HCT116 (cell line): ENCODE measurements at regions not wholly inside any gene's neighbourhood (a gene's known extent, or its start where the extent isn't known, plus 50 kb on each side); places are given as distances from the start of the nearest gene placed in this dataset.

ENCODE experiments used
- ATAC-seq: fragments of 200-7000 bp; cut with Tn5 transposase; 2 replicates; pipeline ENCODE4 v1.9.1; 2020; ENCODE audit warnings: mild to moderate bottlenecking, moderate library complexity
- BruUV-seq: library from RNA; stranded (reverse); fragments of 400-500 nt; replicated peaks from 2 replicates; lab custom pipeline; 2021; lab: Mats Ljungman, UMichigan
- CTCF ChIA-PET: fragments of 300-600 bp; sonication (Branson Sonifier 250); formaldehyde crosslinking; loops from one replicate; lab custom pipeline; 2021; ENCODE audit warnings: antibody characterized with exemption; lab: Charles Lee
- POLR2A ChIA-PET: fragments of 300-600, 350-600 bp; sonication (Branson Sonifier 250); formaldehyde crosslinking; loops from one replicate; lab custom pipeline; 2021; ENCODE audit warnings: antibody characterized with exemption; lab: Charles Lee
- RAD21 ChIA-PET, 2 experiments: fragments of 300-600 bp; sonication (Branson Sonifier 250); formaldehyde crosslinking; loops; one replicate each; lab custom pipeline; 2023; ENCODE audit warnings: low total read pairs in 2 of 2; ENCODE audit not compliant: uncharacterized antibody in 2 of 2, unreplicated experiment in 2 of 2, low non-redundant PET in 1 of 2; lab: Charles Lee
- DNase-seq: peaks from one replicate; pipeline ENCODE4 v3.0.0-alpha.2; 2010; ENCODE audit warnings: low read depth, low spot score
- H2AFZ ChIP-seq: fragments of 200-600 bp; shearing (Covaris generic), sonication (generic); 2 replicates; pipeline ENCODE4 v1.6.1; 2017; ENCODE audit warnings: low read depth, mixed run types, mixed read lengths, antibody characterized with exemption, low read length; ENCODE audit not compliant: poor library complexity, severe bottlenecking
- H3K27ac ChIP-seq: 2 replicates; pipeline ENCODE4 v1.5.1; 2012; ENCODE audit warnings: low read depth, low read length
- H3K27me3 ChIP-seq: fragments of 200-600 bp; sonication (generic); 2 replicates; pipeline ENCODE4 v1.6.1; 2016; ENCODE audit warnings: mixed run types, low read length, mixed read lengths; ENCODE audit not compliant: insufficient read depth
- H3K36me3 ChIP-seq, 2 experiments: fragments of 200-500 bp in 1 of 2; fragments of 200-600 bp in 1 of 2; sonication (Bioruptor generic) in 1 of 2; sonication (generic) in 1 of 2; 2 replicates each; pipeline versions ENCODE4 v1.5.1 to v1.6.1; 2014 to 2016; ENCODE audit warnings: low read length in 2 of 2, inconsistent platforms in 1 of 2, mixed read lengths in 1 of 2, mixed run types in 1 of 2; ENCODE audit not compliant: insufficient read depth in 2 of 2, control insufficient read depth in 1 of 2
- H3K4me1 ChIP-seq, 2 experiments: fragments of 200-600 bp in 1 of 2; sonication (generic) in 1 of 2; 2 replicates each; pipeline versions ENCODE4 v1.5.1 to v1.6.1; 2012 to 2017; ENCODE audit warnings: low read length in 2 of 2, inconsistent platforms in 1 of 2, mild to moderate bottlenecking in 1 of 2, mixed read lengths in 1 of 2, mixed run types in 1 of 2, moderate library complexity in 1 of 2; ENCODE audit not compliant: insufficient read depth in 2 of 2, control insufficient read depth in 1 of 2
- H3K4me2 ChIP-seq: fragments of 200-600 bp; sonication (generic); 2 replicates; pipeline ENCODE4 v1.6.1; 2017; ENCODE audit warnings: mixed run types, low read length, mixed read lengths
- H3K4me3 ChIP-seq, 2 experiments: fragments of 200-600 bp in 1 of 2; sonication (generic) in 1 of 2; replicated peaks in 1 of 2; 2 replicates each; pipeline ENCODE4 v1.5.1; 2011 to 2016; ENCODE audit warnings: low read length in 2 of 2, control low read depth in 1 of 2, low read depth in 1 of 2, mild to moderate bottlenecking in 1 of 2, mixed read lengths in 1 of 2, mixed run types in 1 of 2
- H3K79me2 ChIP-seq: fragments of 200-600 bp; sonication (generic); 2 replicates; pipeline ENCODE4 v1.6.1; 2017; ENCODE audit warnings: mild to moderate bottlenecking, mixed run types, low read length, moderate library complexity, mixed read lengths; ENCODE audit not compliant: insufficient read depth
- H3K9ac ChIP-seq: fragments of 200-600 bp; sonication (generic); 2 replicates; pipeline ENCODE4 v1.6.1; 2016; ENCODE audit warnings: low read length, mixed read lengths
- H3K9me2 ChIP-seq: fragments of 200-600 bp; sonication (generic), shearing (Covaris generic); 2 replicates; pipeline ENCODE4 v1.6.1; 2017; ENCODE audit warnings: mixed run types, mild to moderate bottlenecking, moderate library complexity; ENCODE audit not compliant: insufficient read depth
- H3K9me3 ChIP-seq, 2 experiments: fragments of 200-500 bp in 1 of 2; fragments of 200-600 bp in 1 of 2; sonication (Bioruptor generic) in 1 of 2; sonication (generic) in 1 of 2; 2 replicates each; pipeline ENCODE4 v1.6.1; 2014 to 2017; ENCODE audit warnings: low read length in 2 of 2, mixed read lengths in 2 of 2, inconsistent platforms in 1 of 2, low read depth in 1 of 2, mild to moderate bottlenecking in 1 of 2, mixed run types in 1 of 2, moderate library complexity in 1 of 2; ENCODE audit not compliant: control insufficient read depth in 1 of 2, insufficient read depth in 1 of 2
- H4K20me1 ChIP-seq: fragments of 200-600 bp; sonication (generic), shearing (Covaris generic); 2 replicates; pipeline ENCODE4 v1.6.1; 2017; ENCODE audit warnings: mixed run types, mild to moderate bottlenecking, moderate library complexity; ENCODE audit not compliant: insufficient read depth
- ATF3 ChIP-seq: IDR thresholded peaks from 2 replicates; pipeline ENCODE4 v1.6.1; 2012
- CBX3 ChIP-seq: IDR thresholded peaks from 2 replicates; pipeline ENCODE4 v1.6.1; 2012; ENCODE audit warnings: low read depth
- CEBPB ChIP-seq: IDR thresholded peaks from 2 replicates; pipeline ENCODE4 v1.6.1; 2012; ENCODE audit warnings: low read depth
- CTCF ChIP-seq, 3 experiments: fragments of 200-600 bp in 1 of 3; sonication (generic) in 1 of 3; IDR thresholded peaks in 2 of 3; conservative IDR thresholded peaks in 1 of 3; 2 replicates each; pipeline ENCODE4 v1.5.1; 2012 to 2017; ENCODE audit warnings: low read depth in 2 of 3, low read length in 2 of 3, antibody characterized with exemption in 1 of 3, borderline replicate concordance in 1 of 3, control low read depth in 1 of 3, mild to moderate bottlenecking in 1 of 3, mixed read lengths in 1 of 3, mixed run types in 1 of 3, moderate library complexity in 1 of 3; ENCODE audit not compliant: insufficient read depth in 1 of 3
- ELF1 ChIP-seq: IDR thresholded peaks from 2 replicates; pipeline ENCODE4 v1.6.1; 2012; ENCODE audit warnings: low read depth, borderline replicate concordance
- EZH2 ChIP-seq: fragments of 200-600 bp; sonication (generic); IDR thresholded peaks from 2 replicates; pipeline ENCODE4 v1.6.1; 2017; ENCODE audit warnings: antibody characterized with exemption, mixed run types
- EZH2phosphoT487 ChIP-seq: fragments of 200-600 bp; IDR thresholded peaks from 2 replicates; pipeline ENCODE4 v1.6.1; 2018; ENCODE audit warnings: antibody characterized with exemption, borderline replicate concordance
- JUND ChIP-seq: IDR thresholded peaks from 2 replicates; pipeline ENCODE4 v1.6.1; 2012
- POLR2AphosphoS5 ChIP-seq: IDR thresholded peaks from 2 replicates; pipeline ENCODE4 v1.6.1; 2011; ENCODE audit warnings: mild to moderate bottlenecking, low read depth, low read length, moderate library complexity
- RAD21 ChIP-seq: IDR thresholded peaks from 2 replicates; pipeline ENCODE4 v1.6.1; 2012; ENCODE audit warnings: low read depth, mild to moderate bottlenecking
- REST ChIP-seq: IDR thresholded peaks from 2 replicates; pipeline ENCODE4 v1.6.1; 2012; ENCODE audit warnings: low read depth
- SIN3A ChIP-seq: IDR thresholded peaks from 2 replicates; pipeline ENCODE4 v1.6.1; 2012; ENCODE audit warnings: low read depth
- SP1 ChIP-seq: IDR thresholded peaks from 2 replicates; pipeline ENCODE4 v1.6.1; 2012; ENCODE audit warnings: low read depth
- SRF ChIP-seq: IDR thresholded peaks from 2 replicates; pipeline ENCODE4 v1.6.1; 2012; ENCODE audit warnings: low read depth
- TCF7L2 ChIP-seq: IDR thresholded peaks from 2 replicates; pipeline ENCODE4 v1.7.0; 2011; ENCODE audit warnings: borderline replicate concordance, inconsistent platforms; ENCODE audit not compliant: insufficient read depth, insufficient read length; ENCODE audit errors: extremely low read depth
- YY1 ChIP-seq: IDR thresholded peaks from 2 replicates; pipeline ENCODE4 v1.6.1; 2011; ENCODE audit warnings: low read length, low read depth, moderate library complexity, mild to moderate bottlenecking; ENCODE audit not compliant: insufficient replicate concordance; ENCODE audit errors: extremely low read depth
- ZBTB33 ChIP-seq: IDR thresholded peaks from 2 replicates; pipeline ENCODE4 v1.6.1; 2011; ENCODE audit warnings: mild to moderate bottlenecking, low read length, moderate library complexity; ENCODE audit not compliant: insufficient replicate concordance; ENCODE audit errors: extremely low read depth
- ZFX ChIP-seq: fragments of 450-650 bp; IDR thresholded peaks from 2 replicates; pipeline ENCODE4 v1.6.1; 2017
- ZNF274 ChIP-seq: fragments of 200-500 bp; sonication (Bioruptor generic); IDR thresholded peaks from 2 replicates; pipeline ENCODE4 v1.6.1; 2014; ENCODE audit warnings: mild to moderate bottlenecking, low read depth, low read length, inconsistent platforms
- intact Hi-C: fragments of 100-400 bp; cut with micrococcal nuclease; formaldehyde crosslinking; loops from 2 replicates; pipeline ENCODE4 v1.10.0; 2022
- TF ChIP-seq, protein P1 (sequence below): IDR thresholded peaks from 2 replicates; pipeline ENCODE4 v1.6.1; 2012

GRCh38 chr10:106106114-106106513 is 1058.4 kb downstream of the SORCS1 start:
- Histone ChIP-seq H2AFZ (no peak overlapping the region), H4K20me1 (no peaks in the 10 kb centered on the region), H3K4me3 (no peak overlapping the region), H3K9me3 (peaks cover 26 to 45% of the 10 kb centered on the region in 2 experiments), H3K9ac (no peak overlapping the region), H3K4me2 (no peak overlapping the region), H3K9me2 (no peaks in the 10 kb centered on the region), H3K4me1 (no peaks in the 10 kb centered on the region), H3K79me2 (no peaks in the 10 kb centered on the region), H3K27me3 (no peaks in the 10 kb centered on the region), H3K36me3 (no peaks in the 10 kb centered on the region; a peak in 1 of 4 replicates), H3K27ac (no peak overlapping the region)
- DNase-seq = no peak
- ChIA-PET CTCF (no interaction called here), RAD21 (no interaction called here), POLR2A (no interaction called here)
- TF ChIP-seq REST = no peak
- TF ChIP-seq POLR2AphosphoS5 = no peak
- TF ChIP-seq SRF = no peak
- no peak for TF ChIP-seq ELF1
- TF ChIP-seq RAD21 = no peak
- TF ChIP-seq, protein P1, sequence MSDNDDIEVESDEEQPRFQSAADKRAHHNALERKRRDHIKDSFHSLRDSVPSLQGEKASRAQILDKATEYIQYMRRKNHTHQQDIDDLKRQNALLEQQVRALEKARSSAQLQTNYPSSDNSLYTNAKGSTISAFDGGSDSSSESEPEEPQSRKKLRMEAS = no peak
- TF ChIP-seq SP1 = no peak
- TF ChIP-seq ZNF274 = no peak
- no peak for TF ChIP-seq TCF7L2
- TF ChIP-seq ATF3 = no peak
- no peak for TF ChIP-seq EZH2phosphoT487
- no peak for TF ChIP-seq SIN3A
- no peak for TF ChIP-seq ZBTB33
- TF ChIP-seq CBX3 = no peak
- no peak for TF ChIP-seq ZFX
- no peak for TF ChIP-seq YY1
- no peak for TF ChIP-seq CTCF (IDR thresholded peaks at IDR 0.05 in 2 of 3, conservative IDR thresholded peaks at IDR 0.05 in 1 of 3; ENCODE audit: borderline replicate concordance in 1 of 3, insufficient read depth in 1 of 3, low read depth in 2 of 3, low read length in 2 of 3)
- no peak for TF ChIP-seq JUND
- no peak for TF ChIP-seq EZH2
- no peak for TF ChIP-seq CEBPB
- intact Hi-C loops = no loop called here
- BruUV-seq = no TSS peak
- ATAC-seq = no peak
